ENCODE measurements at regions not wholly inside any gene's neighbourhood (a gene's known extent, or its start where the extent isn't known, plus 50 kb on each side); places are given as distances from the start of the nearest gene placed in this dataset.

DNA sequence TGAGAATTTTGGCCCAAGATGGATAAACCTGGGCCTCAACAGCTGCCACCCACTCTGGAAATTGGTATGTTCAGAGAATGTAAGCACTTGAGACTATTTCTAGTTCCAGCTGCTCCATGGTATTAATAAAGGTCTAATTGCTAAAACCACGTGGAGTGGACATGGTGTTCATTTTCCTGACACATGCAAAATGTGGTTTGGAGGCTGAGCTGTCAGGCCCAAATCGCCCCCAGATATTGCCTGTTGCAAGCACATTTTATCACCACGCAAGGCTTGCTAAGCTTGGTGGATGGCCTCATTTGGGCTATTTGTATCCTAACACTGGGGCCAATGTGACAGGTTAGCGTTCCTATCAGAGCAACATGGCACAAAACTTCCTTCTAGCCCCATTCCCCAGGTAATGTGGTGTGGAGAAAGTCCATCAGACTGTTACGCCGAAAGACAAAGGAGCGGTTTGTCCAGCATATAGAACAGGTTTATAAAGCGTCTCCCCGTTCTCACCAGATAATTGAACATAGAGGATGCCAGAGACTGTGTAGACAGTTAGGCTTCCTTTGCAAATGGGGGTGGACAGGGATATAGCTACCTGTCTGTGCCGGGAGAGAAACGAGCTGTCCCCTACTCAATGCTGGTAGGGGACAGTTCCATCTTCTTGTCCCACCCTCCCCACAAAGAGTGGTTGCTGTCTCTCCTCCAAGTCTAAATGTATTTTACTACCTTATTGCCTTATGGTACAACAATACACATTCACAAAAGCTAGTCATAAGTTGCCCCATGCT is 78.0 kb upstream of the ANKRD1 start:
- Histone ChIP-seq H3K4me3 (ENCODE audit: control insufficient read depth in 2 of 3, extremely low read depth in 1 of 3, insufficient read depth in 2 of 3, low read depth in 1 of 3, low read length in 3 of 3) (no peak overlapping the region), H3K27me3 (ENCODE audit: control insufficient read depth, extremely low read depth, insufficient read depth, low read length) (no peaks in the 10 kb centered on the region), H2AFZ (ENCODE audit: control insufficient read depth, low read length) (no peak overlapping the region), H3K79me2 (ENCODE audit: control insufficient read depth, insufficient read depth, low read length) (no peaks in the 10 kb centered on the region), H3K9me1 (ENCODE audit: control insufficient read depth, extremely low read depth, insufficient read depth, low read length) (no peaks in the 10 kb centered on the region), H3K27ac (ENCODE audit: control insufficient read depth, insufficient read depth, low read length) (no peak overlapping the region), H3K4me1 (ENCODE audit: control insufficient read depth, extremely low read depth, insufficient read depth, low read length) (no peaks in the 10 kb centered on the region), H3K9ac (ENCODE audit: control insufficient read depth, extremely low read depth, insufficient read depth, low read length) (no peak overlapping the region), H3K36me3 (ENCODE audit: control insufficient read depth in 2 of 2, extremely low read depth in 1 of 2, insufficient read depth in 2 of 2, low read length in 2 of 2) (no peaks in the 10 kb centered on the region), H4K20me1 (ENCODE audit: control insufficient read depth, extremely low read depth, insufficient read depth, low read length) (no peaks in the 10 kb centered on the region), H3K4me2 (ENCODE audit: control insufficient read depth, extremely low read depth, insufficient read depth, low read depth, low read length) (no peak overlapping the region), H3K9me3 (ENCODE audit: control insufficient read depth, low read depth, low read length) (no peaks in the 10 kb centered on the region)
- no peak for TF ChIP-seq EZH2 (IDR thresholded peaks at IDR 0.05; ENCODE audit: low read length)
- TF ChIP-seq, protein P1, sequence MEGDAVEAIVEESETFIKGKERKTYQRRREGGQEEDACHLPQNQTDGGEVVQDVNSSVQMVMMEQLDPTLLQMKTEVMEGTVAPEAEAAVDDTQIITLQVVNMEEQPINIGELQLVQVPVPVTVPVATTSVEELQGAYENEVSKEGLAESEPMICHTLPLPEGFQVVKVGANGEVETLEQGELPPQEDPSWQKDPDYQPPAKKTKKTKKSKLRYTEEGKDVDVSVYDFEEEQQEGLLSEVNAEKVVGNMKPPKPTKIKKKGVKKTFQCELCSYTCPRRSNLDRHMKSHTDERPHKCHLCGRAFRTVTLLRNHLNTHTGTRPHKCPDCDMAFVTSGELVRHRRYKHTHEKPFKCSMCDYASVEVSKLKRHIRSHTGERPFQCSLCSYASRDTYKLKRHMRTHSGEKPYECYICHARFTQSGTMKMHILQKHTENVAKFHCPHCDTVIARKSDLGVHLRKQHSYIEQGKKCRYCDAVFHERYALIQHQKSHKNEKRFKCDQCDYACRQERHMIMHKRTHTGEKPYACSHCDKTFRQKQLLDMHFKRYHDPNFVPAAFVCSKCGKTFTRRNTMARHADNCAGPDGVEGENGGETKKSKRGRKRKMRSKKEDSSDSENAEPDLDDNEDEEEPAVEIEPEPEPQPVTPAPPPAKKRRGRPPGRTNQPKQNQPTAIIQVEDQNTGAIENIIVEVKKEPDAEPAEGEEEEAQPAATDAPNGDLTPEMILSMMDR (optimal IDR thresholded peaks at IDR 0.05 in 1 of 3, IDR thresholded peaks at IDR 0.05 in 1 of 3, conservative IDR thresholded peaks at IDR 0.05 in 1 of 3; ENCODE audit: extremely low read depth in 1 of 3, insufficient read depth in 2 of 3, low read length in 3 of 3) = no peak
- FAIRE-seq (no peak), DNase-seq (ENCODE audit: low read depth, low spot score) (no peak)
- dilution Hi-C loops (cut with MboI; ENCODE audit: extremely low pct_ligation_motif_present, low sequenced_read_pairs) = no loop called here

DNA sequence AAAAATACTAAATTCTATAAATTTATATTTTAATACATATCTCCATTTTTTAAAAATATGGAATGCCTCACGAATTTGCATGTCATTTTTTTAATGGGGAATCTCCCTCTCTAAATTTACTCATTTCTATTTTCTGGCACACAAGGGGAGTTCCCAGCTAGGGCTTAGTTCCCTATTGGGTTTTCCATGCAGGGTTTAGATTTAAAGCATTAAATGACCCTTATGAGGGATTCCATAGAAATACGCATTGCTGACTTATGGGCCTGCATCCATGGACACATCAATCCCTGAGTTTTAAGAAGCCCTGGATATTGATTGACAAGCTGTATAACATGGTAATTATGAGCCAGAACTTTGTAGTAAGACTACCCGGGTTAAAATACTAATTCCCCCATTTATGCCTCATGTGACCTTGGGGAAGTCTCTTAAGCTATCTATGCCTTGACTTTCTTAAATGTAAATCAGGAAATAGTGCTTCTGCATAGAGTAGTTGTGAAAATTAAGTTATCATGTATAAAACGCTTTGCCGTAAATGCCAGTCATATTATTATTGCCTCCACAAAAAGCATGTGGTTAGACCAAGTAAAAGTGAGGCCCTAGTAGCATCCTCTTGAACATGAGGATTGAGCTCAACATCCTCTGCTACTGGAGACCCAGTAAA is 78.8 kb upstream of the ANKRD1 start:
- Histone ChIP-seq H3K36me3 (ENCODE audit: control insufficient read depth in 2 of 2, extremely low read depth in 1 of 2, insufficient read depth in 2 of 2, low read length in 2 of 2) (no peaks in the 10 kb centered on the region), H3K27ac (ENCODE audit: control insufficient read depth, insufficient read depth, low read length) (no peak overlapping the region), H3K79me2 (ENCODE audit: control insufficient read depth, insufficient read depth, low read length) (no peaks in the 10 kb centered on the region), H3K9me3 (ENCODE audit: control insufficient read depth, low read depth, low read length) (no peaks in the 10 kb centered on the region), H3K27me3 (ENCODE audit: control insufficient read depth, extremely low read depth, insufficient read depth, low read length) (no peaks in the 10 kb centered on the region), H3K4me1 (ENCODE audit: control insufficient read depth, extremely low read depth, insufficient read depth, low read length) (no peaks in the 10 kb centered on the region), H3K9ac (ENCODE audit: control insufficient read depth, extremely low read depth, insufficient read depth, low read length) (no peak overlapping the region), H3K4me2 (ENCODE audit: control insufficient read depth, extremely low read depth, insufficient read depth, low read depth, low read length) (no peak overlapping the region), H4K20me1 (ENCODE audit: control insufficient read depth, extremely low read depth, insufficient read depth, low read length) (no peaks in the 10 kb centered on the region), H3K9me1 (ENCODE audit: control insufficient read depth, extremely low read depth, insufficient read depth, low read length) (no peaks in the 10 kb centered on the region), H2AFZ (ENCODE audit: control insufficient read depth, low read length) (no peak overlapping the region), H3K4me3 (ENCODE audit: control insufficient read depth in 2 of 3, extremely low read depth in 1 of 3, insufficient read depth in 2 of 3, low read depth in 1 of 3, low read length in 3 of 3) (no peak overlapping the region)
- FAIRE-seq (no peak), DNase-seq (ENCODE audit: low read depth, low spot score) (no peak)
- TF ChIP-seq, protein P1 (optimal IDR thresholded peaks at IDR 0.05 in 1 of 3, IDR thresholded peaks at IDR 0.05 in 1 of 3, conservative IDR thresholded peaks at IDR 0.05 in 1 of 3; ENCODE audit: extremely low read depth in 1 of 3, insufficient read depth in 2 of 3, low read length in 3 of 3) = no peak
- TF ChIP-seq EZH2 (IDR thresholded peaks at IDR 0.05; ENCODE audit: low read length) = no peak
- dilution Hi-C loops (cut with MboI; ENCODE audit: extremely low pct_ligation_motif_present, low sequenced_read_pairs) = no loop called here

All from keratinocyte (primary cell).